HG03095 (cell line): ENCODE measurements at regions not wholly inside any gene's neighbourhood (a gene's known extent, or its start where the extent isn't known, plus 50 kb on each side); places are given as distances from the start of the nearest gene placed in this dataset.
"Not testable (repeated sequence)": the region's sequence is repeated elsewhere in the genome, so short reads cannot be mapped to it uniquely, and the experiment has no call there.

Experiments
- ATAC-seq: cut with Tn5 transposase; IDR thresholded peaks from one replicate; pipeline ENCODE4 v1.9.1; 2021; ENCODE audit warnings: moderate library complexity; ENCODE audit not compliant: unreplicated experiment

GRCh38 chr11:96588793-96589192, 199.0 kb downstream of the JRKL start:
- not testable (repeated sequence) for ATAC-seq

GRCh38 chr11:96595011-96595410, 205.2 kb downstream of the JRKL start:
- no peak for ATAC-seq

GRCh38 chr11:96607864-96608558, 218.2 kb downstream of the JRKL start:
- ATAC-seq, result no peak

GRCh38 chr11:96614101-96614500, 224.3 kb downstream of the JRKL start:
- ATAC-seq, result no peak

GRCh38 chr11:96614846-96615245, 225.0 kb downstream of the JRKL start:
- ATAC-seq, result no peak

- ATAC-seq, result no peak
Observed at GRCh38 chr11:96620464-96621044, 230.7 kb downstream of the JRKL start.

GRCh38 chr11:96621161-96621560, 231.3 kb downstream of the JRKL start:
- ATAC-seq, result no peak

- ATAC-seq, result no peak
Observed at GRCh38 chr11:96622026-96622634, 232.3 kb downstream of the JRKL start.

- no peak for ATAC-seq
Observed at GRCh38 chr11:96624126-96624525, 234.3 kb downstream of the JRKL start.

- ATAC-seq, result no peak
Observed at GRCh38 chr11:96627376-96627775, 237.6 kb downstream of the JRKL start.

GRCh38 chr11:96635655-96636054, 245.8 kb downstream of the JRKL start:
- no peak for ATAC-seq

- ATAC-seq, result no peak
Observed at GRCh38 chr11:96641261-96641660, 251.4 kb downstream of the JRKL start.

GRCh38 chr11:96642583-96642982, 252.8 kb downstream of the JRKL start:
- no peak for ATAC-seq

- ATAC-seq, result no peak
Observed at GRCh38 chr11:96643173-96643572, 253.4 kb downstream of the JRKL start.

GRCh38 chr11:96647621-96648020, 257.8 kb downstream of the JRKL start:
- ATAC-seq, result no peak

GRCh38 chr11:96648991-96649390, 259.2 kb downstream of the JRKL start:
- no peak for ATAC-seq

GRCh38 chr11:96652516-96652915, 262.7 kb downstream of the JRKL start:
- no peak for ATAC-seq

- no peak for ATAC-seq
Observed at GRCh38 chr11:96655474-96655873, 265.7 kb downstream of the JRKL start.

GRCh38 chr11:96658436-96658835, 268.6 kb downstream of the JRKL start:
- ATAC-seq, result no peak

GRCh38 chr11:96664110-96664509, 274.3 kb downstream of the JRKL start:
- ATAC-seq, result no peak

GRCh38 chr11:96680211-96681018, 290.6 kb downstream of the JRKL start:
- no peak for ATAC-seq
